ENCODE measurements at regions not wholly inside any gene's neighbourhood (a gene's known extent, or its start where the extent isn't known, plus 50 kb on each side); places are given as distances from the start of the nearest gene placed in this dataset.

DNA sequence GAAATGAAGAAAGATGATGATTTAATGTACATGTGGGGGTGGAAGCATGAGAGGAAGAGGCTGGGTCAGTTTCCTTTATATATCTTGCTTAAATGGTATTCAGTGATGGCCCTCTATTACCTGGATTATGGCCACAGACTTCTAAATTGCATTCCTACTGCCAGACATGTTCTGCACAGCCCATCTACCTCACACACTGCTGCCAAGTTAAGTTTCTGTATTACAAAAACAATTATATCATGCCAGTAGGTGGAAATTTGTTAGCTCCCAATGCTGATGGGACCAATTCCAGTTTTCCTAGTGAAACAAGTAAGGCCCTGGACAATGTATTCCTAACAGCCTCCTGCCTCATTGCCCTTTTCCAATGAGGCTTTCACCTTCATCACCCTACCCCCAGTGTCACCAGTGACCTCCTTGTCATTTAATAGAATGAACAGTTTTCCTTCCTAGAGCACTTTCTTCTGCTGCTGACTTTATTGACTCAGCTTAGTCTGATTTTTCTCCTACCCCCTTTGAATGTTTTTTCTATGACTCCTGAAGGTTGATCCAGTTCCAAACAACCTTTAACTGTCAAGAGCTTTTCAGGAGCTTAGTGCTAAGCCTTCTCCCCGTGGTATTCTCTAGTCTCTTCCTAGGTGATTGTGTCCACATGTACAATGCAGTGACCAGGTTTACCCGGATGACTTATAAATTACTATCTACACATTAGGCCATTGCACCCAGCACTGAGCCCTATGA lies 316.6 kb upstream of the ANKRD30A start:
- H3K4me1 ChIP-seq (ENCODE audit: control insufficient read depth in 2 of 2, insufficient read depth in 2 of 2, low read length in 1 of 2), result no peaks in the 10 kb centered on the region
- 48 to 49% methylated on average over 2 of the region's 2 CpGs for WGBS, 2 donors
- H3K9me3 ChIP-seq (ENCODE audit: control insufficient read depth in 2 of 2, insufficient read depth in 1 of 2, low read depth in 1 of 2, low read length in 1 of 2), result no peaks in the 10 kb centered on the region
- H3K27me3 ChIP-seq (ENCODE audit: control insufficient read depth in 1 of 2, insufficient read depth in 2 of 2, low read length in 2 of 2), result no peaks in the 10 kb centered on the region
- H3K4me3 ChIP-seq (ENCODE audit: low read depth in 1 of 2, low read length in 2 of 2), result no peak overlapping the region
- H3K27ac ChIP-seq (ENCODE audit: low read depth in 2 of 2, low read length in 1 of 2), result peak overlapping the region in 1 of 2 donors; percentile 4
- no peaks in the 10 kb centered on the region for H3K36me3 ChIP-seq (ENCODE audit: control insufficient read depth in 2 of 2, insufficient read depth in 2 of 2, low read length in 1 of 2)

DNA sequence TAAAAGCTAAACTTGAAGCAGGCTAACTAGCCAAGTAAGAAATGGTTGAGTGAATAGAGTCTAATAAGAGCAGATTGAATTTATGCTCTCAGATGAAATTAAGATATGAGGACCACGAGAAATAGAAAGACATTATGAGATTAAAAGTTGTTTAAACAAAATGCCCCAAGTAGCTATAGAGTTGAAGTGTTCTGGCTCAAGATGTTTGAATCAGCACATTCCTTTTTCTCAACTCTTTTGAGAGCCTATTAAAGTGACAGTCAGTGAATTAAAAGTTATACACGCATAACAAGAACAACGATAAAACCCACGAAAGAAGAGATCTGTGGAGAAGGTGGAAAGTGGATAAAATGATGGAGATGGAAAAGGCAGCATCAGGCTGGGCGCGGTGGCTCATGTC lies 322.2 kb upstream of the ANKRD30A start:
- H3K36me3 ChIP-seq (ENCODE audit: control insufficient read depth in 2 of 2, insufficient read depth in 2 of 2, low read length in 1 of 2), result no peaks in the 10 kb centered on the region
- no peaks in the 10 kb centered on the region for H3K9me3 ChIP-seq (ENCODE audit: control insufficient read depth in 2 of 2, insufficient read depth in 1 of 2, low read depth in 1 of 2, low read length in 1 of 2)
- no peaks in the 10 kb centered on the region for H3K4me1 ChIP-seq (ENCODE audit: control insufficient read depth in 2 of 2, insufficient read depth in 2 of 2, low read length in 1 of 2)
- no peak overlapping the region for H3K27ac ChIP-seq (ENCODE audit: low read depth in 2 of 2, low read length in 1 of 2)
- H3K4me3 ChIP-seq (ENCODE audit: low read depth in 1 of 2, low read length in 2 of 2), result no peak overlapping the region
- 77% methylated on average over 6 of the region's 6 CpGs for WGBS, 2 donors
- no peaks in the 10 kb centered on the region for H3K27me3 ChIP-seq (ENCODE audit: control insufficient read depth in 1 of 2, insufficient read depth in 2 of 2, low read length in 2 of 2)

DNA sequence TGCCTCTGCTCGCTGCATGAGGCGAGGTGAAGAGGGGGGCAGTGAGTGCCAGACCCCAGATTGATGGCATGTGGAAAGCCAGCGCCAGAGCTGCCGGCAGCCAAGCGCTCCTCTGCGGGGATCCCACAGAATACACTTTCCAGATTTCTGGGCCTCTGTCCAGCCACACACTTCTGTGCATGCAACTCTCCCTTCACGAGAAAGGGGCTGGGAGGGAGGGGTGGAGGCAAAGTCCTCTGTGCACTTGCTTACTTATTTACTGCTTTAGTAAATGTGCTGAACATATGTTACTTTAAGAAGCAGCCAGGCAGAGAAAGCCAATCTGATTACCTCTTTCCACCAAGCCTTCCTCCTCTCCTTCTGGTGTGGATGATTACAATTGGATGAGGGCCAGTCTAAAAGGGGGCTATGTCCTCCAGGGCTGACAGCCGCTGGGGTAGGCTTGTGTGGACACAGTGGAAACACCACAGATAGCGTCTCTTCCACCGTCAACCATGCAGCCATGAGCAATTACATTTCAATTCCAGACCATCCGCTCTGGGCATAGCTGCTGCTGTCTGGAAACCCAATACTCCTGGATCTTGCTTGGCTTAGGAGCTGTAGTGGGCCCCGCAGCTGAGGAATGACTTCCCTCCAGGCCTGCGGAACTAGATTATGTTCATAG lies 322.8 kb upstream of the ANKRD30A start:
- no peak overlapping the region for H3K27ac ChIP-seq (ENCODE audit: low read depth in 2 of 2, low read length in 1 of 2)
- WGBS, 2 donors, result 34 to 41% methylated on average over 11 to 13 of the region's 13 CpGs
- H3K4me3 ChIP-seq (ENCODE audit: low read depth in 1 of 2, low read length in 2 of 2), result no peak overlapping the region
- H3K9me3 ChIP-seq (ENCODE audit: control insufficient read depth in 2 of 2, insufficient read depth in 1 of 2, low read depth in 1 of 2, low read length in 1 of 2), result no peaks in the 10 kb centered on the region
- H3K4me1 ChIP-seq (ENCODE audit: control insufficient read depth in 2 of 2, insufficient read depth in 2 of 2, low read length in 1 of 2), result no peaks in the 10 kb centered on the region
- no peaks in the 10 kb centered on the region for H3K36me3 ChIP-seq (ENCODE audit: control insufficient read depth in 2 of 2, insufficient read depth in 2 of 2, low read length in 1 of 2)
- no peaks in the 10 kb centered on the region for H3K27me3 ChIP-seq (ENCODE audit: control insufficient read depth in 1 of 2, insufficient read depth in 2 of 2, low read length in 2 of 2)

DNA sequence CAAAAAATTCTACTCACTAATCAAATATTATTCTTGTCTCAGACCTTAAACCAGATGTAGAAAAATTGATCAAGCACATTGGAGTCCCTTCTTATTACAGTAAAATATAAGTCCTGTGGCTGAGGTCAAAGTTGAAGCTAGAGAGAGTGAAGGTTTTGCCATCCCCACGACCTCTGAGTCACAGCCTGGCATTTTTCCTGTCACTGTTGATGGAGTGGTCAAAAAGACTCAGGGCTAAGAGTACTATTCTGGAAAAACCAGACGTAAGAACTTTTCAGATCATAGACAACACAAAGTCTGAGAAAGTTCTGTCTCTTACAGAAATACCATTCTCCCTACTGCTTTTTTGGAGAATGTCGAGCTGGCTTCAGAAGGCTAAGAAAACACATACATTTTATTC lies 323.7 kb upstream of the ANKRD30A start:
- Histone ChIP-seq H3K4me1 (ENCODE audit: control insufficient read depth in 2 of 2, insufficient read depth in 2 of 2, low read length in 1 of 2) (no peaks in the 10 kb centered on the region), H3K4me3 (ENCODE audit: low read depth in 1 of 2, low read length in 2 of 2) (no peak overlapping the region), H3K27me3 (ENCODE audit: control insufficient read depth in 1 of 2, insufficient read depth in 2 of 2, low read length in 2 of 2) (no peaks in the 10 kb centered on the region), H3K36me3 (ENCODE audit: control insufficient read depth in 2 of 2, insufficient read depth in 2 of 2, low read length in 1 of 2) (no peaks in the 10 kb centered on the region), H3K27ac (ENCODE audit: low read depth in 2 of 2, low read length in 1 of 2) (no peak overlapping the region), H3K9me3 (ENCODE audit: control insufficient read depth in 2 of 2, insufficient read depth in 1 of 2, low read depth in 1 of 2, low read length in 1 of 2) (no peaks in the 10 kb centered on the region)
- WGBS, 2 donors, result 58 to 59% methylated on average over 3 of the region's 3 CpGs

DNA sequence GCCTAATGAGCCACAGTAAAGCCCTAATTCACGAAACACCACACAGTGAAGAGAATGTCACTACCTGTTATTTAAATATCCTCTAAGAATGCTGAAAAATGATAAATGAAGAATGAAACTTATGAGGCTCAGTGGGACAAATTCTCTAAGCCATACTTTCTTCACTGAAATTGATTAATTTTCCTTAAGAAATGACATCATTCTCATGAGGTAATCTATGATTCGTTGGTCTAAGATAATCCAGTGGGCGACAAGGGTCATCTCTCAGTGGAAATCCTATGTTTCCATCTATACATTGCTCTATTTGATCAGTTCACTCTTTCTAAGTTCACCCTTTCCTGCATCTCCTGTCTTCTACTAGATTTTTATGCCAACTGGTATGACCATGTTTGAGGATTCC lies 330.4 kb upstream of the ANKRD30A start:
- Histone ChIP-seq H3K9me3 (ENCODE audit: control insufficient read depth in 2 of 2, insufficient read depth in 1 of 2, low read depth in 1 of 2, low read length in 1 of 2) (no peaks in the 10 kb centered on the region), H3K4me3 (ENCODE audit: low read depth in 1 of 2, low read length in 2 of 2) (no peak overlapping the region), H3K4me1 (ENCODE audit: control insufficient read depth in 2 of 2, insufficient read depth in 2 of 2, low read length in 1 of 2) (no peaks in the 10 kb centered on the region), H3K36me3 (ENCODE audit: control insufficient read depth in 2 of 2, insufficient read depth in 2 of 2, low read length in 1 of 2) (no peaks in the 10 kb centered on the region), H3K27ac (ENCODE audit: low read depth in 2 of 2, low read length in 1 of 2) (no peak overlapping the region), H3K27me3 (ENCODE audit: control insufficient read depth in 1 of 2, insufficient read depth in 2 of 2, low read length in 2 of 2) (no peaks in the 10 kb centered on the region)
- WGBS, 2 donors, result 64 to 78% methylated on average over 3 of the region's 3 CpGs

DNA sequence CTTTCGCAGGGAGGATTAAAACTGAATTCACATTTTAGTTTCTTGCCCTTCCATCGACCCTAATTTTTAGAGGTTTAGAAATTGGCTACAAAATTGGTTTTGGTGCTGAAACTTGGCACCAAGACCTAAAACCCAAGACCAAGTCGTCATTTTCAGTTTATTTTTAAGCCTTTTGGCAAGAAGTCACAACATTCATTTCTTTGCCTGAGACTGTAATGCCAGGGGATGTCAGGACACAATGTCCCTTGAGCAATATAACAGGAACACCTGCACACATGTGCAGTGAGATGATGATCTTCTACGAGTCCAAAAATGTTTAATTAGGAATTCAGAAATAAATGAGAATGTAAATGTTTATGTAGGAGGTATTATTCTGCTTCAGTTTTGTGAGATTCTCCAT lies 335.4 kb upstream of the ANKRD30A start:
- H3K4me1 ChIP-seq (ENCODE audit: control insufficient read depth in 2 of 2, insufficient read depth in 2 of 2, low read length in 1 of 2), result no peaks in the 10 kb centered on the region
- WGBS, 2 donors, result 32 to 39% methylated on average over 4 of the region's 4 CpGs
- H3K27ac ChIP-seq (ENCODE audit: low read depth in 2 of 2, low read length in 1 of 2), result no peak overlapping the region
- no peaks in the 10 kb centered on the region for H3K36me3 ChIP-seq (ENCODE audit: control insufficient read depth in 2 of 2, insufficient read depth in 2 of 2, low read length in 1 of 2)
- H3K4me3 ChIP-seq (ENCODE audit: low read depth in 1 of 2, low read length in 2 of 2), result no peak overlapping the region
- H3K27me3 ChIP-seq (ENCODE audit: control insufficient read depth in 1 of 2, insufficient read depth in 2 of 2, low read length in 2 of 2), result no peaks in the 10 kb centered on the region
- H3K9me3 ChIP-seq (ENCODE audit: control insufficient read depth in 2 of 2, insufficient read depth in 1 of 2, low read depth in 1 of 2, low read length in 1 of 2), result no peaks in the 10 kb centered on the region

DNA sequence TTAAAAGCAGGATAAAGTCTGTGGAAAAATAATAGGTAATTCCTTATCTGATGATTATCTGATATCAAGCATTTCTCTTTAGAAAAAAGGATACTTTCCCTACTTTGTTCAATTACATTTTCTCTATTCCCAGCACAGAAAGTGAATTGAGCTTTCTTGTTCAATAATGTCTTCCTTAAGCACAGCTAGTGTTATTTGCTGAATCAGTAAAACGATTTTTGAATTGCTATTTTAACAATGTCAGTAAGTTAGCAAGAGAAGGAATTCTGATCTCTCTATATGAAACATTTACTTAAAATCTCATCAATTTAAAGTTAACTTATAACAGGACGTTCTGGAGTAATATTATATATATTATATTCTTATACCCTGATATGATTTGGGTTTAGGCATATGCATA lies 337.2 kb upstream of the ANKRD30A start:
- H3K4me3 ChIP-seq (ENCODE audit: low read depth in 1 of 2, low read length in 2 of 2), result no peak overlapping the region
- WGBS, 2 donors, result 79% methylated on average over 2 of the region's 2 CpGs

DNA sequence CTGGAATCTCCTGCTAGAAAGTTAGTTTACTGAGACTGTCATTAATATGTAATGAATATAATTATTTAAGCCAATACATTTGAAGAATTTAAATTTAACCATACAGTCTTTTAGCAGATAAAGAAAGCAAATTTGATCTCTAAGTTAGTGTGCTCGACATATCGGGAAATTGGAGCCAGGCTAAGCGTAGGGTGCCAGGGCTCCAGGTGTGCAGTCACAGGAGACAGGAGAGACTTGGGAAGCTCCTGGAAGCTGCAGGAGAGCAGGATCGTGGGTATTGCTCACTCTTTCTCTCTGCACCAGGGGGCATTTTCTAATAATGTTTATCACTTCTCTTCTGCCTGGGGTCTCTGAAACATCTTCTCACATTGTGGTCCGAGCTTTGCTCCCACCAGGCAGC lies 342.0 kb upstream of the ANKRD30A start:
- no peak overlapping the region for H3K27ac ChIP-seq (ENCODE audit: low read depth in 2 of 2, low read length in 1 of 2)
- no peaks in the 10 kb centered on the region for H3K27me3 ChIP-seq (ENCODE audit: control insufficient read depth in 1 of 2, insufficient read depth in 2 of 2, low read length in 2 of 2)
- H3K4me3 ChIP-seq (ENCODE audit: low read depth in 1 of 2, low read length in 2 of 2), result no peak overlapping the region
- 75 to 82% methylated on average over 5 of the region's 5 CpGs for WGBS, 2 donors
- H3K36me3 ChIP-seq (ENCODE audit: control insufficient read depth in 2 of 2, insufficient read depth in 2 of 2, low read length in 1 of 2), result no peaks in the 10 kb centered on the region
- H3K9me3 ChIP-seq (ENCODE audit: control insufficient read depth in 2 of 2, insufficient read depth in 1 of 2, low read depth in 1 of 2, low read length in 1 of 2), result no peaks in the 10 kb centered on the region
- H3K4me1 ChIP-seq (ENCODE audit: control insufficient read depth in 2 of 2, insufficient read depth in 2 of 2, low read length in 1 of 2), result no peaks in the 10 kb centered on the region

More for the DNA sequence above, 337.2 kb upstream of the ANKRD30A start:
- Histone ChIP-seq H3K27ac (ENCODE audit: low read depth in 2 of 2, low read length in 1 of 2) (no peak overlapping the region), H3K4me1 (ENCODE audit: control insufficient read depth in 2 of 2, insufficient read depth in 2 of 2, low read length in 1 of 2) (no peaks in the 10 kb centered on the region), H3K9me3 (ENCODE audit: control insufficient read depth in 2 of 2, insufficient read depth in 1 of 2, low read depth in 1 of 2, low read length in 1 of 2) (no peaks in the 10 kb centered on the region), H3K36me3 (ENCODE audit: control insufficient read depth in 2 of 2, insufficient read depth in 2 of 2, low read length in 1 of 2) (no peaks in the 10 kb centered on the region), H3K27me3 (ENCODE audit: control insufficient read depth in 1 of 2, insufficient read depth in 2 of 2, low read length in 2 of 2) (no peaks in the 10 kb centered on the region)

DNA sequence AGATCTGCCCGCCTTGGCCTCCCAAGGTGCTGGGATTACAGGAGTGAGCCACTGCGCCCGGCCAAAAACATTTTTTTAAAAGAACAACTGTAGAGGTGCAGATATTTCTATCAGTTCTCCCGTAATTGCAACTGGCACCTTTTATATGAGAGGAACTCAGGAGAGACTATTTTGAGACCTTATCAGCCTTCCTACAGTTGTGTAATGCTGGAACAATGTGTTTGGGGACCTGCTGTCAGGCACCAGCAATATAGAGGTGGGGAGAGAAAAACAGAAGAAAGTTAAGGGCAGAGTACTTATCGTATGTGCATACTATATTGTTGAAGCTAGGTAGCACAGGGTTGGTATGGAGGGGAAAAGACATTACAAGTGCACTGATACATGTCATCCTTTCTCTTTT lies 343.8 kb upstream of the ANKRD30A start:
- Histone ChIP-seq H3K4me1 (ENCODE audit: control insufficient read depth in 2 of 2, insufficient read depth in 2 of 2, low read length in 1 of 2) (no peaks in the 10 kb centered on the region), H3K27me3 (ENCODE audit: control insufficient read depth in 1 of 2, insufficient read depth in 2 of 2, low read length in 2 of 2) (no peaks in the 10 kb centered on the region), H3K9me3 (ENCODE audit: control insufficient read depth in 2 of 2, insufficient read depth in 1 of 2, low read depth in 1 of 2, low read length in 1 of 2) (no peaks in the 10 kb centered on the region), H3K36me3 (ENCODE audit: control insufficient read depth in 2 of 2, insufficient read depth in 2 of 2, low read length in 1 of 2) (no peaks in the 10 kb centered on the region), H3K27ac (ENCODE audit: low read depth in 2 of 2, low read length in 1 of 2) (no peak overlapping the region), H3K4me3 (ENCODE audit: low read depth in 1 of 2, low read length in 2 of 2) (no peak overlapping the region)
- WGBS, 2 donors, result 73 to 81% methylated on average over 5 of the region's 5 CpGs

DNA sequence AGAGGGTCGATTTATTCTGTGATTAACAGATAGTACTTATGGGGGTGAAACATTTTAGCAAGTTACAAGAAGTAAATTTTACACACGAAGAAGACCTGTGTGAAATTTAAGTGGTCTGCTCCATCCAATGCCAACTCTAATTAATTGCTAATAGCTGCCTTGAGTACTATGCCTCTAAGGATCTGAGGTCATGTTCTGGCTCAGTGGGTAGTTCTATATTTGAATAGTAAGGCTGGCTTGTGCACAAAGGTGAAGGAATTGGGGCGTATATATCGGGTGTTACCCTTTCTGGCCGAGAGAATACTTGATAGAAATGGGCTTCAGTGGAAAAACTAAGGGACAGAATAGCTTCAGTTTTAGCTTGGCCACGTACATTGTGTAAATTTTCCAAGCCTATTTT lies 345.2 kb upstream of the ANKRD30A start:
- Histone ChIP-seq H3K4me1 (ENCODE audit: control insufficient read depth in 2 of 2, insufficient read depth in 2 of 2, low read length in 1 of 2) (no peaks in the 10 kb centered on the region), H3K9me3 (ENCODE audit: control insufficient read depth in 2 of 2, insufficient read depth in 1 of 2, low read depth in 1 of 2, low read length in 1 of 2) (no peaks in the 10 kb centered on the region), H3K27ac (ENCODE audit: low read depth in 2 of 2, low read length in 1 of 2) (no peak overlapping the region), H3K27me3 (ENCODE audit: control insufficient read depth in 1 of 2, insufficient read depth in 2 of 2, low read length in 2 of 2) (no peaks in the 10 kb centered on the region), H3K36me3 (ENCODE audit: control insufficient read depth in 2 of 2, insufficient read depth in 2 of 2, low read length in 1 of 2) (no peaks in the 10 kb centered on the region), H3K4me3 (ENCODE audit: low read depth in 1 of 2, low read length in 2 of 2) (no peak overlapping the region)
- 61 to 73% methylated on average over 6 of the region's 6 CpGs for WGBS, 2 donors
